ENCODE measurements at regions not wholly inside any gene's neighbourhood (a gene's known extent, or its start where the extent isn't known, plus 50 kb on each side); places are given as distances from the start of the nearest gene placed in this dataset.

DNA sequence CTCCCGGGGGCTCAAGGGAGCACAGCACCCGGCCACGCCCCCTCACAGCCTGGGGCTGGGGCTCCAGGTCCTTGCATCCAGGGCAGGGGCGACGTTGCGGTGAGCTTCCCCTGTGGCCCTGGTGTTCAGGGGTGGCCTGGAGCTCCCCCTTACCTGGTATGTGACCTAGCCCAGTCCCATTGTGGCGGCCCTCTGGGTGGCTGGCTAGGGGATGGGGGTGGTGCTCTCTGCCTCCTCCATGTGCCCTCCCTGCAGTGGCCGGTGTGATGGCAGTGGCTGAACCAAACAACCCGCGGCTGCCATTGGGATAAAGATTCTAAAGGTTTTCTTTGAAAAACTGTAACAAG is 288.3 kb downstream of the RDH14 start:
- TF ChIP-seq EZH2 (IDR thresholded peaks at IDR 0.05) (no peak), POLR2AphosphoS5 (IDR thresholded peaks at IDR 0.05; ENCODE audit: borderline replicate concordance, low read depth, low read length) (no peak)

All from SK-N-MC (cell line).